HEK293 (cell line): ENCODE measurements at regions not wholly inside any gene's neighbourhood (a gene's known extent, or its start where the extent isn't known, plus 50 kb on each side); places are given as distances from the start of the nearest gene placed in this dataset.

Source experiments
- CTCF ChIA-PET: fragments of 350-600 bp; formaldehyde crosslinking; extraction: SDS; loops from one replicate; lab custom pipeline; 2021; ENCODE audit warnings: antibody characterized with exemption; lab: Yijun Ruan, JAX
- POLR2A ChIA-PET: fragments of 300-600 bp; formaldehyde crosslinking; extraction: SDS; loops from one replicate; lab custom pipeline; 2020; ENCODE audit warnings: antibody characterized with exemption, inconsistent platforms; lab: Yijun Ruan, JAX
- H3K27ac ChIP-seq: fragments of 200-500 bp; sonication (Bioruptor generic); 2 replicates; pipeline ENCODE4 v1.5.1; 2014; ENCODE audit warnings: low read depth, low read length, control low read depth, inconsistent platforms; ENCODE audit errors: extremely low read depth
- H3K36me3 ChIP-seq, 2 experiments: fragments of 200-500 bp in 1 of 2; sonication (Bioruptor generic) in 1 of 2; 1 replicate in 1 of 2; 2 replicates in 1 of 2; pipeline ENCODE4 v1.5.1; 2014 to 2017; ENCODE audit warnings: inconsistent platforms in 2 of 2, low read length in 2 of 2; ENCODE audit not compliant: control insufficient read depth in 2 of 2, insufficient read depth in 1 of 2
- H3K4me1 ChIP-seq: fragments of 200-500 bp; sonication (Bioruptor generic); 2 replicates; pipeline ENCODE4 v1.5.1; 2014; ENCODE audit warnings: mild to moderate bottlenecking, low read length, inconsistent platforms; ENCODE audit not compliant: control insufficient read depth, insufficient read depth
- H3K4me3 ChIP-seq: 2 replicates; pipeline ENCODE4 v1.5.1; 2011; ENCODE audit warnings: low read depth, mild to moderate bottlenecking, control low read depth, low read length, moderate library complexity
- H3K9me3 ChIP-seq: fragments of 200-500 bp; sonication (Bioruptor generic); 2 replicates; pipeline ENCODE4 v1.5.1; 2014; ENCODE audit warnings: low read depth, low read length, inconsistent platforms; ENCODE audit not compliant: control insufficient read depth, insufficient read depth
- ELK4 ChIP-seq: IDR thresholded peaks from 2 replicates; pipeline ENCODE4 v1.6.1; 2011; ENCODE audit warnings: mild to moderate bottlenecking, low read depth, low read length, borderline replicate concordance
- FEZF1 ChIP-seq: fragments of 450-650 bp; formaldehyde crosslinking; IDR thresholded peaks from 2 replicates; pipeline ENCODE4 v1.5.1; 2016; ENCODE audit warnings: missing biosample characterization, missing genetic modification characterization
- KLF17 ChIP-seq: fragments of 450-650 bp; formaldehyde crosslinking; IDR thresholded peaks from 2 replicates; pipeline ENCODE4 v1.5.1; 2016; ENCODE audit warnings: missing biosample characterization, missing genetic modification characterization
- KLF7 ChIP-seq: fragments of 450-650 bp; formaldehyde crosslinking; IDR thresholded peaks from 2 replicates; pipeline ENCODE4 v1.5.1; 2016; ENCODE audit warnings: missing biosample characterization, missing genetic modification characterization, borderline replicate concordance
- KLF9 ChIP-seq: fragments of 450-650 bp; formaldehyde crosslinking; IDR thresholded peaks from 2 replicates; pipeline ENCODE4 v1.5.1; 2016; ENCODE audit warnings: missing biosample characterization, missing genetic modification characterization, low read depth
- REST ChIP-seq: fragments of 450-650 bp; formaldehyde crosslinking; IDR thresholded peaks from 2 replicates; pipeline ENCODE4 v1.5.1; 2016; ENCODE audit warnings: missing biosample characterization, missing genetic modification characterization
- SP2 ChIP-seq: fragments of 450-650 bp; formaldehyde crosslinking; IDR thresholded peaks from 2 replicates; pipeline ENCODE4 v1.5.1; 2016; ENCODE audit warnings: missing biosample characterization, missing genetic modification characterization
- SP7 ChIP-seq: fragments of 450-650 bp; formaldehyde crosslinking; IDR thresholded peaks from 2 replicates; pipeline ENCODE4 v1.5.1; 2016; ENCODE audit warnings: missing biosample characterization, missing genetic modification characterization
- ZBTB21 ChIP-seq: fragments of 450-650 bp; formaldehyde crosslinking; IDR thresholded peaks from 2 replicates; pipeline ENCODE4 v1.5.1; 2017; ENCODE audit warnings: missing biosample characterization, missing genetic modification characterization
- ZFHX2 ChIP-seq: fragments of 450-650 bp; formaldehyde crosslinking; conservative IDR thresholded peaks from 2 replicates; pipeline ENCODE4 v1.5.1; 2016; ENCODE audit warnings: missing biosample characterization, missing genetic modification characterization
- ZNF121 ChIP-seq: fragments of 450-650 bp; formaldehyde crosslinking; IDR thresholded peaks from 2 replicates; pipeline ENCODE4 v1.5.1; 2016; ENCODE audit warnings: missing biosample characterization, missing genetic modification characterization
- ZNF155 ChIP-seq: fragments of 450-650 bp; formaldehyde crosslinking; IDR thresholded peaks from 2 replicates; pipeline ENCODE4 v1.5.1; 2016; ENCODE audit warnings: missing biosample characterization, missing genetic modification characterization
- ZNF157 ChIP-seq: fragments of 450-650 bp; formaldehyde crosslinking; IDR thresholded peaks from 2 replicates; pipeline ENCODE4 v1.5.1; 2016; ENCODE audit warnings: missing biosample characterization, missing genetic modification characterization
- ZNF169 ChIP-seq: fragments of 450-650 bp; formaldehyde crosslinking; IDR thresholded peaks from 2 replicates; pipeline ENCODE4 v1.5.1; 2016; ENCODE audit warnings: missing biosample characterization, missing genetic modification characterization
- ZNF423 ChIP-seq: fragments of 450-650 bp; formaldehyde crosslinking; IDR thresholded peaks from 2 replicates; pipeline ENCODE4 v1.5.1; 2016; ENCODE audit warnings: missing biosample characterization, missing genetic modification characterization
- ZNF548 ChIP-seq: fragments of 450-650 bp; formaldehyde crosslinking; IDR thresholded peaks from 2 replicates; pipeline ENCODE4 v1.5.1; 2016; ENCODE audit warnings: missing biosample characterization, missing genetic modification characterization
- ZNF571 ChIP-seq: fragments of 450-650 bp; formaldehyde crosslinking; IDR thresholded peaks from 2 replicates; pipeline ENCODE4 v1.5.0; 2017; ENCODE audit warnings: missing biosample characterization, missing genetic modification characterization
- ZNF580 ChIP-seq: fragments of 450-650 bp; formaldehyde crosslinking; IDR thresholded peaks from 2 replicates; pipeline ENCODE4 v1.5.1; 2016; ENCODE audit warnings: missing biosample characterization, missing genetic modification characterization
- ZNF645 ChIP-seq: fragments of 450-650 bp; formaldehyde crosslinking; IDR thresholded peaks from 2 replicates; pipeline ENCODE4; 2016; ENCODE audit warnings: missing biosample characterization, missing genetic modification characterization
- ZNF747 ChIP-seq: fragments of 450-650 bp; formaldehyde crosslinking; IDR thresholded peaks from 2 replicates; pipeline ENCODE4 v1.5.1; 2016; ENCODE audit warnings: missing biosample characterization, missing genetic modification characterization
- ZNF791 ChIP-seq: fragments of 450-650 bp; formaldehyde crosslinking; IDR thresholded peaks from 2 replicates; pipeline ENCODE4 v1.5.1; 2016; ENCODE audit warnings: missing biosample characterization, missing genetic modification characterization
- ZNF843 ChIP-seq: fragments of 450-650 bp; formaldehyde crosslinking; IDR thresholded peaks from 2 replicates; pipeline ENCODE4 v1.5.1; 2016; ENCODE audit warnings: missing biosample characterization, missing genetic modification characterization
- ZSCAN18 ChIP-seq: fragments of 450-650 bp; formaldehyde crosslinking; IDR thresholded peaks from 2 replicates; pipeline ENCODE4 v1.5.1; 2016; ENCODE audit warnings: missing biosample characterization, missing genetic modification characterization

- no peak for TF ChIP-seq REST (tag by site-specific recombination)
- TF ChIP-seq ZNF843 (tag by site-specific recombination): no peak
- TF ChIP-seq ZNF580: no peak
- no peak for TF ChIP-seq ZNF548 (tag by site-specific recombination)
- TF ChIP-seq ELK4: no peak
Observed at GRCh38 chr11:95704865-95705264, 84.7 kb downstream of the FAM76B start (continued).

- Histone ChIP-seq H3K27ac (no peak overlapping the region), H3K36me3 (no peaks in the 10 kb centered on the region), H3K9me3 (no peaks in the 10 kb centered on the region), H3K4me1 (no peaks in the 10 kb centered on the region)
- no peak for TF ChIP-seq KLF17 (tag by site-specific recombination)
- no peak for TF ChIP-seq ZBTB21 (tag by site-specific recombination)
- TF ChIP-seq ZNF423 (tag by site-specific recombination): no peak
- TF ChIP-seq, all 188 proteins: peak for 0
- H3K4me3 ChIP-seq: no peak overlapping the region
- CTCF ChIA-PET: interaction anchor here (0.5 to 1.5 kb wide), 6 partner anchors 58 to 551 kb away, joined by 3 to 8 read pairs (median 4); no protein-coding TSS in a partner anchor
- POLR2A ChIA-PET: no interaction called here
Observed at GRCh38 chr11:95703049-95703448, 86.5 kb downstream of the FAM76B start.

GRCh38 chr11:95702526-95702925, 87.1 kb downstream of the FAM76B start:
- Histone ChIP-seq H3K4me1 (no peaks in the 10 kb centered on the region), H3K9me3 (no peaks in the 10 kb centered on the region), H3K36me3 (no peaks in the 10 kb centered on the region)
- POLR2A ChIA-PET: no interaction called here
- CTCF ChIA-PET: interaction anchor here (0.5 to 1.5 kb wide), 5 partner anchors 61 to 636 kb away, joined by 3 to 8 read pairs (median 4); partner anchors contain the start of gene SRSF8
- no peak for TF ChIP-seq ZNF747 (tag by site-specific recombination)
- no peak for TF ChIP-seq ZNF571 (tag by site-specific recombination)
- 0 out of 2 replicates have a peak, but pooled peaks have one; percentile 17 for TF ChIP-seq FEZF1 (tag by site-specific recombination)
- TF ChIP-seq, all 188 proteins: peak for 1
- Histone ChIP-seq H3K27ac (no peak overlapping the region), H3K4me3 (no peak overlapping the region)

GRCh38 chr11:95700471-95700817, 89.1 kb downstream of the FAM76B start:
- Histone ChIP-seq H3K4me1 (no peaks in the 10 kb centered on the region), H3K27ac (no peak overlapping the region), H3K4me3 (no peak overlapping the region), H3K9me3 (no peaks in the 10 kb centered on the region), H3K36me3 (no peaks in the 10 kb centered on the region)
- ChIA-PET POLR2A (no interaction called here), CTCF (no interaction called here)
- no peak for TF ChIP-seq KLF9
- no peak for TF ChIP-seq ZNF157 (tag by site-specific recombination)
- TF ChIP-seq SP7 (tag by site-specific recombination): no peak
- TF ChIP-seq ZBTB21 (tag by site-specific recombination): no peak
- no peak for TF ChIP-seq KLF7 (tag by site-specific recombination)
- TF ChIP-seq ZNF791: no peak
- no peak for TF ChIP-seq ZNF645 (tag by site-specific recombination)
- TF ChIP-seq SP2 (tag by site-specific recombination): no peak
- no peak for TF ChIP-seq ZSCAN18 (tag by site-specific recombination)
- TF ChIP-seq ZNF423 (tag by site-specific recombination): no peak
- no peak for TF ChIP-seq ZNF169 (tag by site-specific recombination)
- TF ChIP-seq ZNF121: no peak
- no peak for TF ChIP-seq ZNF155 (tag by site-specific recombination)
- no peak for TF ChIP-seq ZFHX2 (tag by site-specific recombination)
